Keratinocyte (primary cell): ENCODE measurements at regions not wholly inside any gene's neighbourhood (a gene's known extent, or its start where the extent isn't known, plus 50 kb on each side); places are given as distances from the start of the nearest gene placed in this dataset.

Source experiments
- DNase-seq: peaks from one replicate; pipeline ENCODE4 v3.0.0-alpha.2; 2011; ENCODE audit warnings: low read depth, missing footprints, low spot score
- FAIRE-seq: peaks from 2 replicates; lab custom pipeline; 2011; peaks lifted over from hg19 to GRCh38; lab: Jason Lieb, UNC
- H2AFZ ChIP-seq: 2 replicates; pipeline ENCODE4 v1.6.0; 2012; ENCODE audit warnings: low read length, control low read depth, inconsistent platforms; ENCODE audit not compliant: control insufficient read depth
- H3K27ac ChIP-seq: 2 replicates; pipeline ENCODE4 v1.5.1; 2011; ENCODE audit warnings: low read length; ENCODE audit not compliant: control insufficient read depth, insufficient read depth
- H3K27me3 ChIP-seq: 3 replicates; pipeline ENCODE4 v1.6.0; 2011; ENCODE audit warnings: low read length; ENCODE audit not compliant: control insufficient read depth, insufficient read depth; ENCODE audit errors: extremely low read depth
- H3K36me3 ChIP-seq, 2 experiments: 2 replicates in 1 of 2; 3 replicates in 1 of 2; pipeline ENCODE4 v1.5.1; 2011; ENCODE audit warnings: low read length in 2 of 2, mild to moderate bottlenecking in 1 of 2; ENCODE audit not compliant: control insufficient read depth in 2 of 2, insufficient read depth in 2 of 2; ENCODE audit errors: extremely low read depth in 1 of 2
- H3K4me1 ChIP-seq: 3 replicates; pipeline ENCODE4 v1.5.1; 2011; ENCODE audit warnings: low read length; ENCODE audit not compliant: control insufficient read depth, insufficient read depth; ENCODE audit errors: extremely low read depth
- H3K4me2 ChIP-seq: 3 replicates; pipeline ENCODE4 v1.6.0; 2011; ENCODE audit warnings: low read depth, low read length; ENCODE audit not compliant: control insufficient read depth, insufficient read depth; ENCODE audit errors: extremely low read depth
- H3K4me3 ChIP-seq, 3 experiments: fragments of 200-600 bp in 1 of 3; sonication (generic) in 1 of 3; 2 replicates in 2 of 3; 3 replicates in 1 of 3; pipeline ENCODE4 v1.5.1; 2011 to 2016; ENCODE audit warnings: low read length in 3 of 3, mild to moderate bottlenecking in 3 of 3, control low read depth in 2 of 3, inconsistent platforms in 1 of 3, low read depth in 1 of 3, mixed read lengths in 1 of 3, mixed run types in 1 of 3, moderate library complexity in 1 of 3; ENCODE audit not compliant: control insufficient read depth in 2 of 3, insufficient read depth in 2 of 3; ENCODE audit errors: extremely low read depth in 1 of 3
- H3K79me2 ChIP-seq: 2 replicates; pipeline ENCODE4 v1.6.0; 2012; ENCODE audit warnings: low read length; ENCODE audit not compliant: control insufficient read depth, insufficient read depth
- H3K9ac ChIP-seq: 3 replicates; pipeline ENCODE4 v1.6.0; 2011; ENCODE audit warnings: low read length; ENCODE audit not compliant: control insufficient read depth, insufficient read depth; ENCODE audit errors: extremely low read depth
- H3K9me1 ChIP-seq: 3 replicates; pipeline ENCODE4 v1.6.0; 2011; ENCODE audit warnings: low read length; ENCODE audit not compliant: control insufficient read depth, insufficient read depth; ENCODE audit errors: extremely low read depth
- H3K9me3 ChIP-seq: 2 replicates; pipeline ENCODE4 v1.5.1; 2012; ENCODE audit warnings: low read depth, low read length; ENCODE audit not compliant: control insufficient read depth
- H4K20me1 ChIP-seq: 3 replicates; pipeline ENCODE4 v1.6.0; 2011; ENCODE audit warnings: low read length; ENCODE audit not compliant: control insufficient read depth, insufficient read depth; ENCODE audit errors: extremely low read depth
- CTCF ChIP-seq, 3 experiments: IDR thresholded peaks in 1 of 3; conservative IDR thresholded peaks in 1 of 3; optimal IDR thresholded peaks in 1 of 3; 2 replicates in 2 of 3; 3 replicates in 1 of 3; pipeline versions ENCODE3 to v1.5.1; 2011; ENCODE audit warnings: low read length in 3 of 3, mild to moderate bottlenecking in 3 of 3, moderate library complexity in 2 of 3, control low read depth in 1 of 3, inconsistent platforms in 1 of 3; ENCODE audit not compliant: insufficient read depth in 2 of 3; ENCODE audit errors: extremely low read depth in 1 of 3
- EZH2 ChIP-seq: IDR thresholded peaks from one replicate; pipeline ENCODE4 v1.6.1; 2012; ENCODE audit warnings: inconsistent platforms, mild to moderate bottlenecking, low read length, moderate library complexity
- dilution Hi-C: fragments of 300-500 bp; cut with MboI; formaldehyde crosslinking; loops from one replicate; pipeline ENCODE4 v1.7.0; 2020; ENCODE audit warnings: low sequenced_read_pairs; ENCODE audit not compliant: extremely low pct_ligation_motif_present

GRCh38 chr16:54817432-54817831 is 113.2 kb upstream of the IRX5 start:
- H3K36me3 ChIP-seq: no peaks in the 10 kb centered on the region
- H3K79me2 ChIP-seq: no peaks in the 10 kb centered on the region
- no peak overlapping the region for H2AFZ ChIP-seq
- H3K9me3 ChIP-seq: no peaks in the 10 kb centered on the region
- H3K27ac ChIP-seq: no peak overlapping the region
- DNase-seq (peak; percentile 13), FAIRE-seq (no peak)
- no peaks in the 10 kb centered on the region for H4K20me1 ChIP-seq
- peaks cover 2% of the 10 kb centered on the region for H3K4me1 ChIP-seq
- H3K4me3 ChIP-seq: no peak overlapping the region
- no peak overlapping the region for H3K9ac ChIP-seq
- H3K27me3 ChIP-seq: no peaks in the 10 kb centered on the region
- dilution Hi-C loops: no loop called here
- TF ChIP-seq CTCF (optimal IDR thresholded peaks at IDR 0.05 in 1 of 3, IDR thresholded peaks at IDR 0.05 in 1 of 3, conservative IDR thresholded peaks at IDR 0.05 in 1 of 3; ENCODE audit: extremely low read depth in 1 of 3, insufficient read depth in 2 of 3, low read length in 3 of 3) (peak; percentile 55 to 73 (median 61)), EZH2 (no peak)
- H3K9me1 ChIP-seq: no peaks in the 10 kb centered on the region
- no peak overlapping the region for H3K4me2 ChIP-seq

GRCh38 chr16:54816471-54816870 is 114.2 kb upstream of the IRX5 start:
- TF ChIP-seq EZH2 (no peak), CTCF (optimal IDR thresholded peaks at IDR 0.05 in 1 of 3, IDR thresholded peaks at IDR 0.05 in 1 of 3, conservative IDR thresholded peaks at IDR 0.05 in 1 of 3; ENCODE audit: extremely low read depth in 1 of 3, insufficient read depth in 2 of 3, low read length in 3 of 3) (no peak)
- no peak overlapping the region for H3K4me2 ChIP-seq
- dilution Hi-C loops: no loop called here
- H3K4me1 ChIP-seq: no peaks in the 10 kb centered on the region
- H3K4me3 ChIP-seq: no peak overlapping the region
- no peaks in the 10 kb centered on the region for H3K36me3 ChIP-seq
- FAIRE-seq: no peak
- no peaks in the 10 kb centered on the region for H3K27me3 ChIP-seq
- no peak overlapping the region for H3K9ac ChIP-seq
- H4K20me1 ChIP-seq: no peaks in the 10 kb centered on the region
- no peak for DNase-seq
- no peaks in the 10 kb centered on the region for H3K9me1 ChIP-seq
- no peak overlapping the region for H2AFZ ChIP-seq
- no peak overlapping the region for H3K27ac ChIP-seq
- no peaks in the 10 kb centered on the region for H3K79me2 ChIP-seq
- no peaks in the 10 kb centered on the region for H3K9me3 ChIP-seq
